HL-60 (cell line): ENCODE measurements at regions not wholly inside any gene's neighbourhood (a gene's known extent, or its start where the extent isn't known, plus 50 kb on each side); places are given as distances from the start of the nearest gene placed in this dataset.

ENCODE experiments used
- GABPA ChIP-seq: IDR thresholded peaks from 2 replicates; pipeline ENCODE4 v1.6.1; 2012; ENCODE audit warnings: low read depth
- POLR2AphosphoS5 ChIP-seq: IDR thresholded peaks from 2 replicates; pipeline ENCODE4 v1.6.1; 2012; ENCODE audit warnings: low read depth
- TF ChIP-seq, protein P1 (sequence below): IDR thresholded peaks from one replicate; pipeline ENCODE4 v1.5.1; 2011; ENCODE audit warnings: low read length, control low read depth, inconsistent platforms; ENCODE audit not compliant: insufficient read depth
- TF ChIP-seq, protein P2 (sequence below): IDR thresholded peaks from 2 replicates; pipeline ENCODE4 v1.6.1; 2012; ENCODE audit warnings: low read depth; ENCODE audit not compliant: insufficient replicate concordance

DNA sequence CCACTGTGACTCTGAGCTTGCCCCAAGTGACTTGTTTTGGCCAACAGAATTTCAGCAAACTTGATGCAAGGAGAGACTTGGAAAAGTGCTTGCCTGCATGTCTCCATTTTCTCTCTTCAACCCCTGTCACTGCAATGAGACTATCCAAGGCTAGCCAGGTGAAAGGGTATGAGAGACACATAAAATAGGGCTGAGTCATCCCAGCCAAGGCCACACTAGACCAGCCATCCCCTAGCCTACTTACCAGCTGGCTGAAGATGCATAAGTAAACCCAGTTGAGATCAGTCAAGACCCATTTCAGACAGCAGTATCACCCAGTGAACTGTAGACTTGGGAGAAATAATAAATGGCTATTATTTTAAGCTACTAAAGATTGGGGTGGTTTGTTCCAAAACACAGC lies 52.9 kb upstream of the VLDLR start:
- TF ChIP-seq POLR2AphosphoS5 (no peak), GABPA (no peak)
- TF ChIP-seq, protein P1, sequence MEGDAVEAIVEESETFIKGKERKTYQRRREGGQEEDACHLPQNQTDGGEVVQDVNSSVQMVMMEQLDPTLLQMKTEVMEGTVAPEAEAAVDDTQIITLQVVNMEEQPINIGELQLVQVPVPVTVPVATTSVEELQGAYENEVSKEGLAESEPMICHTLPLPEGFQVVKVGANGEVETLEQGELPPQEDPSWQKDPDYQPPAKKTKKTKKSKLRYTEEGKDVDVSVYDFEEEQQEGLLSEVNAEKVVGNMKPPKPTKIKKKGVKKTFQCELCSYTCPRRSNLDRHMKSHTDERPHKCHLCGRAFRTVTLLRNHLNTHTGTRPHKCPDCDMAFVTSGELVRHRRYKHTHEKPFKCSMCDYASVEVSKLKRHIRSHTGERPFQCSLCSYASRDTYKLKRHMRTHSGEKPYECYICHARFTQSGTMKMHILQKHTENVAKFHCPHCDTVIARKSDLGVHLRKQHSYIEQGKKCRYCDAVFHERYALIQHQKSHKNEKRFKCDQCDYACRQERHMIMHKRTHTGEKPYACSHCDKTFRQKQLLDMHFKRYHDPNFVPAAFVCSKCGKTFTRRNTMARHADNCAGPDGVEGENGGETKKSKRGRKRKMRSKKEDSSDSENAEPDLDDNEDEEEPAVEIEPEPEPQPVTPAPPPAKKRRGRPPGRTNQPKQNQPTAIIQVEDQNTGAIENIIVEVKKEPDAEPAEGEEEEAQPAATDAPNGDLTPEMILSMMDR, result no peak
- TF ChIP-seq, protein P2, sequence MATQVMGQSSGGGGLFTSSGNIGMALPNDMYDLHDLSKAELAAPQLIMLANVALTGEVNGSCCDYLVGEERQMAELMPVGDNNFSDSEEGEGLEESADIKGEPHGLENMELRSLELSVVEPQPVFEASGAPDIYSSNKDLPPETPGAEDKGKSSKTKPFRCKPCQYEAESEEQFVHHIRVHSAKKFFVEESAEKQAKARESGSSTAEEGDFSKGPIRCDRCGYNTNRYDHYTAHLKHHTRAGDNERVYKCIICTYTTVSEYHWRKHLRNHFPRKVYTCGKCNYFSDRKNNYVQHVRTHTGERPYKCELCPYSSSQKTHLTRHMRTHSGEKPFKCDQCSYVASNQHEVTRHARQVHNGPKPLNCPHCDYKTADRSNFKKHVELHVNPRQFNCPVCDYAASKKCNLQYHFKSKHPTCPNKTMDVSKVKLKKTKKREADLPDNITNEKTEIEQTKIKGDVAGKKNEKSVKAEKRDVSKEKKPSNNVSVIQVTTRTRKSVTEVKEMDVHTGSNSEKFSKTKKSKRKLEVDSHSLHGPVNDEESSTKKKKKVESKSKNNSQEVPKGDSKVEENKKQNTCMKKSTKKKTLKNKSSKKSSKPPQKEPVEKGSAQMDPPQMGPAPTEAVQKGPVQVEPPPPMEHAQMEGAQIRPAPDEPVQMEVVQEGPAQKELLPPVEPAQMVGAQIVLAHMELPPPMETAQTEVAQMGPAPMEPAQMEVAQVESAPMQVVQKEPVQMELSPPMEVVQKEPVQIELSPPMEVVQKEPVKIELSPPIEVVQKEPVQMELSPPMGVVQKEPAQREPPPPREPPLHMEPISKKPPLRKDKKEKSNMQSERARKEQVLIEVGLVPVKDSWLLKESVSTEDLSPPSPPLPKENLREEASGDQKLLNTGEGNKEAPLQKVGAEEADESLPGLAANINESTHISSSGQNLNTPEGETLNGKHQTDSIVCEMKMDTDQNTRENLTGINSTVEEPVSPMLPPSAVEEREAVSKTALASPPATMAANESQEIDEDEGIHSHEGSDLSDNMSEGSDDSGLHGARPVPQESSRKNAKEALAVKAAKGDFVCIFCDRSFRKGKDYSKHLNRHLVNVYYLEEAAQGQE, result no peak
